ENCODE measurements at regions not wholly inside any gene's neighbourhood (a gene's known extent, or its start where the extent isn't known, plus 50 kb on each side); places are given as distances from the start of the nearest gene placed in this dataset.

- no peak for DNase-seq
Measured at GRCh38 chr21:43301409-43302061, 125.4 kb downstream of the SIK1 start.

DNA sequence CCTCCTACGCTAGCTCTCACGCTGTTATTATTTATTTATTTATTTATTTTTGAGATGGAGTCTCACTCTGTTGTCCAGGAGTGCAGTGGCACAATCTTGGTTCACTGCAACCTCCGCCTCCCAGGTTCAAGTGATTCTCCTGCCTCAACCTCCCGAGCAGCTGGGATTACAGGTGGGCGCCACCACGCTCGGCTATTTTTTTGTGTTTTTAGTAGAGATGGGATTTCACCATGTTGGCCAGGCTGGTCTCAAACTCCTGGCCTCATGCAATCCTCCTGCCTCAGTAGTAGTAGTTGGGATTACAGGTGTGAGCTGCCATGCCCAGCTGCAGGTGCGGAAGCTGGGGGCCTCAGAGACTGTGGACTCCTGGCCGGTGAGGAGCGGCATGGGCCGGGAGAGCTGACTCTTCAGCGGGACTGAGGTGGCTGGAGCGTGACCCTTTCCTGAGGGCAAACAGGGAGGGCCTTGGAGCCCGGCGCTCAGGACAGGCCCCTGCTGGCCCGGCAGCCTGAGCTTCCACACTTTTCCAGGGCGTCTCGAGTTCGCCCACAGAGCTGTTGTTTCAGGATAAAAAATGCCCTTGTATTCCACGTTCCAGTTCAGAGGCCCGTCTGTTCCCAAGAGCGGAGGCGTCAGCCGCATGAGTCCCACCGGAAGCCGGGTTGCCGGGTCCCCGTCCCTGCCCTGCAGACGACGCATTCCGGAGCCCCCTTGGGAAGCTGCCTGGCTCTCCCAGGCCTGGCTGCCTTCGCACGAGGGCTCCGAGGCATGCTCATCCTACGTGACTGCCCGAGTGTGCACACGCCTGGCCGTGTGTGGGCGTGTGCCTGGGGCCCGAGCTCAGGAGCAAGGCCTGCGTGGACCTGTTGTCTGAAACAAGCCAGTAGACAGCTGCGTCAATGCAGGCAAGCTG, 126.2 kb downstream of the SIK1 start:
- DNase-seq, result no peak

GRCh38 chr21:43299441-43300277, 127.3 kb downstream of the SIK1 start:
- DNase-seq, result no peak

DNA sequence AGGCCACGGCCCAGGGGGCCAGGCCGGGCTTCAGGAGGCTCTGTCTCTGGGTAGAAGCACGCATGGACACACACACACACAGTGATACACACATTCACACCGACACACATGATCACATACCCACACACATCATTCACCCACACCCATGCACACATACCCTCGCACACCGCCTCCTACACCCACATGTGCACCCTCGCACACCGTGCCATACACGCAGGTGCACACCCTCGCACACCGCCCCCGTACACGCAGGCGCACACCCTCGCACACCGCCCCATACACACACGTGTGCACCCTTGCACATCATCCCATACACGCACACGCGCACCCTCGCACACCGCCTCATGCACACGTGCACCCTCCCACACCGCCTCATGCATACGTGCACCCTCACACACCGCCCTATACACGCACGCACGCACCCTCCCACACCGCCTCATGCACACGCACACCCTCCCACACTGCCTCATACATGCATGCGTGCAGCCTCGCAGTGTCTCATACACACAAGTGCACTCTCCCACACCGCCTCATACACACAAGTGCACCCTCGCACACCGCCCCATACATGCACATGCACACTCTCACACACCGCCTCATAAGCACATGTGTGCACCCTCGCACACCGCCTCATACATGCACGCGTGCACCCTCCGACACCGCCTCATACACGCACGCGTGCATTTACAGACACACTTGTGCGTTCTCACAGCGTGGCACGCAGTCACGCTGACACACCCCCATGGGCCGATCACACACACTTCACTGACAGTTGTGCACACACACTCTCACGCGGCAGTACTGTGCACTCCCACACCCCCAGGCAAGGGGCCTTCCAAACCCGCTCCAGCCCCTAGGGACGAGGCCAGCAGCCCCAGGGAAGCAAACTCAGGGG, 128.1 kb downstream of the SIK1 start:
- no peak for DNase-seq

- no peak for DNase-seq
Measured at GRCh38 chr21:43297989-43298388, 128.9 kb downstream of the SIK1 start.

- no peak for DNase-seq
Measured at GRCh38 chr21:43297391-43297981, 128.7 kb downstream of the CRYAA start.

GRCh38 chr21:43295066-43295958, 126.5 kb downstream of the CRYAA start:
- DNase-seq, result no peak

DNA sequence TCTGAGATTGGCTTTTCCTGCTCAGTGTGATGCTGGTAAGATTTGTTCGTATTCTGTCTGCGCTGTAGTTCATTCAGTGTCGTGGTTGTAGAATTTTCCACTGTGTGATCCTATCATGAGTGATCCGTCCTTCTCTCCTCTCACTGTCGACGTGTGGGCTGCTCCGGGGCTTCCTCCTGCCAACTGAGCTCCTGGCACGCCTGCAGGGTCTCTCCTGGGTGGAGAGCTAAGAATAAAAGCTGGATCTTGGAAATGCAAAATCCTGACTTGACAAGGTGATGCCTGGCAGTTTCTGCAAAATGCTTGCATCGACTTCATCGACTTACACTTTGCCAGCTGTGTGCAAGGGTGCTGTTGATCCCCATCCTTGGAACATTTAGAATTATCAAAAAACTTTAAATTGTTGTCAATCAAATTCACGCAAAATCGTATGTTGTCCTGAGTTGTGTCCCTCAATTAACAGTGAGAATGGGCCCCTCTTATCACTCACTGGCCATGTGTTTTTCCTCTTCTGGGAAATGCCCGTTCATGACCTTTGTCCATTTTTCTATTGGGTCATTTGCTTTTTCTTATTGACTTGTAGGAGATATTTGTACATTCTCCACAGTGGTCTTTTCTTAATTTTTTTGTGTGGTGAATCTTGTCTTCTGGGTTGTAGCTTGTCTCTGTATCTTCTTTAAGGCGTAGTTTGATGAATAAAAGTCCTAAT, 125.5 kb downstream of the CRYAA start:
- no peak for DNase-seq

GRCh38 chr21:43292866-43293142, 124.0 kb downstream of the CRYAA start:
- no peak for DNase-seq

DNA sequence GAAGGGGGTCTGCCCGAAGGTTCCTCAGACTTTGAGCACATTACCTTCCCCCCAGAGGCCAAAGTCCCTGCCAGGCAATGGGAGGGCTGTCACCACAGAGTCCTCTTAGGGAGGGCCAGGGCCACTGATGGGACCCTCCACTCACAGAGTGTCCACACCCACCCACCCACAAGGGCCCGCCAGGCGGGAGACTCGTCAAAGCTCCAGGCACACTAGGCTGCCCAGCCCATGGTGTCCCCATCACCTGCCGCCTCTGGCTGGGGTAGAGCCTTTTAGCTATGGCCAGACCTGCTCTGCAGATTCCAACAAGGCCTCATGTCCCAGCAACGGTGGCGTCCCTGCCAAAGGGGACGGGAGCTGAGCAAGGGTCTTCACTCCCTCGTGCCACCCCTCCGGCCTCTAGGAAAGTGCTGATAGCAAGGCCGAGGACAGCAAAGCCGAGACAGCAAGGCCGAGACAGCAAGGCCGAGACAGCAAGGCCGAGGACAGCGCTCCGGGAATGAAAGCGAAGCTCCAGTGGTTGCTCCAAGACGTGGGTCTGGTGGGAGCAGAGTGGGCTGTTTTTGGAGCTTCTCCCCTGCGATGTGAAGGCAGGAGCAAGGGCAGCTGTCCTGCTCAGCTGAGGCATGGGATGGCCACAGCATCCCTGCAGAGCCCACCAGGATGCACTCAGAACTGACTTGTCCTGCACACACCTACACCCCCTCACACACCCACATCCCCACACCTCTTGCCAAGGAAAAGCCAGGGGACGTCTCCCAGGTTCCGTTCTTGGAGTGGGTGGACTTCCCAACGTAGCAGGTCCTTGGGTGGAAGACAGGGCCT, 123.4 kb downstream of the CRYAA start:
- no peak for DNase-seq

- DNase-seq, result no peak
Measured at GRCh38 chr21:43291347-43291950, 122.6 kb downstream of the CRYAA start.

DNA sequence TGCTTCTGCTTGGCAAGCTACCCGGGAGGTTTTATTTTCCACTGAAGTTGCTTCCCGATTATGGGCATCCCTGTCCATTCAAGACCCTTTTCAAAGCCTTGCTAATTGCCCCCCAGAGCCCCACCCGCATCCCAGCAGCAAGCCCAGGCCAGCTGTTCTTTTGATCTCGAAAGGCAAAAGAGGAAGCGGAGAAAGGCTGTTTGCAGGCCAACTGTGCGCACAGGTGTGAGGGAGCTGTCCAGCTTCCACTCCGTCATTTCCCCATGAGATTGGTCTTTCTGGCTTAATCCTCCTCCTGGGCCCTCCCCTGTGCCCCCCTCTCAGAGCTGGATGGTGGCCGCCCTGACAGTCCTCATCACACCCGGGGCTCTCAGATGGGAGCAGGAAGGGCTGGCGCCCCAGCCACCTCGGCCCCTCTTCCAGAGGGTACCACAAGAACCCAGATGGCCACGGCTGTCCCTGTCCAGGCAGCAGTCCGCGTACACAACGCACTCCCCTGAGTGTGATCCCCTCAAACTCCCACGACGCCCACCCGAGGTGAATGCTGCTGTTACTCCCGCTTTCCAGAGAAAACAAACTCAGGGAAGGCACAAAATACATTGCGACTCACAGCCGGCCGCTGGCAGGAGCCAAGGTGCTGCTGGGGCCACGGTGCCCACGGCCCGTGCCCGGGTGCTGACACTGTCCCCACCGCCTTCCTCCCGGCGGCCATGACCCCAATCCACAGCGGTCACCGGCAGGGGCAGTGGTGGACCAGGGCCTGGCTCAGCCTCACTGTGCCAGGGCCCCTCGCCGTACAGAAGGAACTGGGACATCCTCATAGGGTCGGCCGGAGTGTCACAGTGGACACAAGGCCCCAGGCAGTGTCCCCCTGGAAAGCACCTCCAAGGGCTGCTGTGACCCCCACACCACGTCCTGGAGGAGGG, 121.9 kb downstream of the CRYAA start:
- DNase-seq, result no peak

DNA sequence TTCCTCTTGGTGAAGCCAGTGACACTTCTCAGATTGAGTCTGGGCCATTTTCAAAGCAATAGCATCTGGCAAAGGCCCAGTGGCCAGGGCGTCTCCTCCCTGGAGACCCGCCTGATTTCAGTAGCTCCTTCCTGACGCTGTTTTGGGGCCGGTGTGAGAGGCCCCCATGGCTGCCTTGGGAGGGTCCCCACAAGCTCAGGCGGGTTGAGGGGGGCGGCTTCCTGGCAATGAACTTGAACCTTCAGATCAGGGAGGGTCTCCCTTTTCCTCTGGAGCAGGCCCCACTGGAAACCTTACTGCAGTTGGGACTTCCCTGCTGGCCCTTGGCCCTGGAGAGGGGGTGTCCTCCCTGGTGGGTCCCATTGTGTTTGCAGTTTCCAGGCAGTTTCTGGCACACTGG, 121.2 kb downstream of the CRYAA start:
- no peak for DNase-seq

DNA sequence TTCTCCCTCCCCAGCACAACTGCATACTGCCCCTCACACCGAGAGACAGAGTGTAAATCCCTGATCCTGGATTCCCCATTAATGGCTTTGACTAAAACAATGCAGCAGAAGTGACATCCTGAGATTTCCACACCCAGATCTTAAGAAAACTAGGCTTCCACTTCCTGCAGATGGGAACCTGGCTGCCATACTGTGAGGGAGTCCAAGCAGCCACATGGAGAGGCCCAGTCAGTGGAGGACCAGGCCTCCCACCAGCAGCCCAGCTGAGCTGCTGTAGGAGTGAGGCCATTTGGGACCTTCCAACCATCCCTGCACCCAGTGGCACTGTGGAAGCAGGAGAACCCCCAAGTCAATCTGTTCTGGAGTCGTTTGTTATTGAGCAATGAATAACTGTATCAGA, 120.6 kb downstream of the CRYAA start:
- DNase-seq, result no peak

DNA sequence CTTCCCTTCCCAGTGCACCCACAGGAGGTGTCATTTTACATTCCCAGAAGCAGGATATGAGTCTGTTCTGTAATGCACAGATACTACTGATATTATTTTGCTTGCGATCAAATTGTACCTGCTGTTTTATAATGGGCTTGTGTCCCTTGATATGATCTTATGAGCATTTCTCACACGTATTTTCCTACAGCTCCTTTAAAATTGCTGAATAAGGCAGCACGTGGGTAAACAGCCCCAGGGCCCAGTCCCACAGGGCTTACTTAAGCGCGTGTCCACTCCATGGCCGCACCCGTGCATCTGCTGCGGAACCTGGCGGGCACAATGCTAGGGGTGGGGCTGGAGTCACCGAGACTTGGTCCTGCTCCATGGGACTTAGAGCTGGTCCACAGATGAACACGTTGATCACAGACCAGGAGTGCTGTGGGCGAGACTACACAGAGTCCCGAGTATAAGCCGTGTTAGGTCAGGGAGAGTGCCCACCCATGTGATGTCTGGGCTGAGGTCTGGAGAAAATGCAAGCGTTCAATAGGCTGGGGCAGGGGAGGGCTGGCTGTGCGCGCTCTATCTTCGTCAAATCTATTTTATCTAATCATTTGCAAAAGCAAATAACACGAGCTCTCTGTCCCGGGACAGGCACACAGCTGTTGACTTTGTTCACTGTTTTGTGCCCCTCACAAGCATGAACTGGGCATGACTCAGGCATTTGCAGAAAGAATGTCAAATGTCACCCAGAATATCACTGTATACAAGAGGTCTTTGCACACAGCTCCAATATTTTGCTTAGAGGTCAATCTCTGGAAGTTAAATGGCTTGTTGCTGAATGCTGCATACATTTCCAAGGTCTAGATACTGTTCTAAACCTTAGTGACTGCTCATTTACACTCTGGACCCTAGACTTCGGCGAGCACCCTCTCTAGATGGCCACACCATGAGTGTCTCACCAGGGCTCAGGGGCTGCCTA, 119.3 kb downstream of the CRYAA start:
- DNase-seq, result no peak

- no peak for DNase-seq
Measured at GRCh38 chr21:43287111-43287760, 118.4 kb downstream of the CRYAA start.
